ENCODE measurements at regions not wholly inside any gene's neighbourhood (a gene's known extent, or its start where the extent isn't known, plus 50 kb on each side); places are given as distances from the start of the nearest gene placed in this dataset.

GRCh38 chr12:131330106-131330815, 376.6 kb downstream of the ADGRD1 start:
- Histone ChIP-seq H3K27ac (ENCODE audit: control insufficient read depth, insufficient read depth, low read length) (no peak overlapping the region), H3K27me3 (ENCODE audit: control insufficient read depth, extremely low read depth, insufficient read depth, low read length) (no peaks in the 10 kb centered on the region), H3K9me3 (ENCODE audit: control insufficient read depth, low read depth, low read length) (no peaks in the 10 kb centered on the region), H3K79me2 (ENCODE audit: control insufficient read depth, insufficient read depth, low read length) (no peaks in the 10 kb centered on the region), H2AFZ (ENCODE audit: control insufficient read depth, low read length) (no peak overlapping the region), H3K9me1 (ENCODE audit: control insufficient read depth, extremely low read depth, insufficient read depth, low read length) (no peaks in the 10 kb centered on the region), H3K9ac (ENCODE audit: control insufficient read depth, extremely low read depth, insufficient read depth, low read length) (no peak overlapping the region), H3K4me1 (ENCODE audit: control insufficient read depth, extremely low read depth, insufficient read depth, low read length) (no peaks in the 10 kb centered on the region), H3K36me3 (ENCODE audit: control insufficient read depth in 2 of 2, extremely low read depth in 1 of 2, insufficient read depth in 2 of 2, low read length in 2 of 2) (no peaks in the 10 kb centered on the region), H3K4me2 (ENCODE audit: control insufficient read depth, extremely low read depth, insufficient read depth, low read depth, low read length) (no peak overlapping the region), H3K4me3 (ENCODE audit: control insufficient read depth in 2 of 3, extremely low read depth in 1 of 3, insufficient read depth in 2 of 3, low read depth in 1 of 3, low read length in 3 of 3) (no peak overlapping the region), H4K20me1 (ENCODE audit: control insufficient read depth, extremely low read depth, insufficient read depth, low read length) (no peaks in the 10 kb centered on the region)
- DNase-seq (ENCODE audit: low read depth, low spot score) (no peak), FAIRE-seq (no peak)
- dilution Hi-C loops (cut with MboI; ENCODE audit: extremely low pct_ligation_motif_present, low sequenced_read_pairs), result no loop called here
- TF ChIP-seq CTCF (optimal IDR thresholded peaks at IDR 0.05 in 1 of 3, IDR thresholded peaks at IDR 0.05 in 1 of 3, conservative IDR thresholded peaks at IDR 0.05 in 1 of 3; ENCODE audit: extremely low read depth in 1 of 3, insufficient read depth in 2 of 3, low read length in 3 of 3) (no peak), EZH2 (IDR thresholded peaks at IDR 0.05; ENCODE audit: low read length) (no peak)

GRCh38 chr12:131331148-131331750, 377.5 kb downstream of the ADGRD1 start:
- H3K27me3 ChIP-seq (ENCODE audit: control insufficient read depth, extremely low read depth, insufficient read depth, low read length), result no peaks in the 10 kb centered on the region
- no peaks in the 10 kb centered on the region for H3K79me2 ChIP-seq (ENCODE audit: control insufficient read depth, insufficient read depth, low read length)
- FAIRE-seq (no peak), DNase-seq (ENCODE audit: low read depth, low spot score) (no peak)
- no peak overlapping the region for H3K4me2 ChIP-seq (ENCODE audit: control insufficient read depth, extremely low read depth, insufficient read depth, low read depth, low read length)
- no peaks in the 10 kb centered on the region for H3K36me3 ChIP-seq (ENCODE audit: control insufficient read depth in 2 of 2, extremely low read depth in 1 of 2, insufficient read depth in 2 of 2, low read length in 2 of 2)
- H2AFZ ChIP-seq (ENCODE audit: control insufficient read depth, low read length), result no peak overlapping the region
- no peaks in the 10 kb centered on the region for H3K9me1 ChIP-seq (ENCODE audit: control insufficient read depth, extremely low read depth, insufficient read depth, low read length)
- H3K4me3 ChIP-seq (ENCODE audit: control insufficient read depth in 2 of 3, extremely low read depth in 1 of 3, insufficient read depth in 2 of 3, low read depth in 1 of 3, low read length in 3 of 3), result no peak overlapping the region
- H3K9me3 ChIP-seq (ENCODE audit: control insufficient read depth, low read depth, low read length), result no peaks in the 10 kb centered on the region
- H3K27ac ChIP-seq (ENCODE audit: control insufficient read depth, insufficient read depth, low read length), result no peak overlapping the region
- TF ChIP-seq CTCF (optimal IDR thresholded peaks at IDR 0.05 in 1 of 3, IDR thresholded peaks at IDR 0.05 in 1 of 3, conservative IDR thresholded peaks at IDR 0.05 in 1 of 3; ENCODE audit: extremely low read depth in 1 of 3, insufficient read depth in 2 of 3, low read length in 3 of 3), result no peak
- TF ChIP-seq EZH2 (IDR thresholded peaks at IDR 0.05; ENCODE audit: low read length), result no peak
- no peaks in the 10 kb centered on the region for H4K20me1 ChIP-seq (ENCODE audit: control insufficient read depth, extremely low read depth, insufficient read depth, low read length)
- H3K9ac ChIP-seq (ENCODE audit: control insufficient read depth, extremely low read depth, insufficient read depth, low read length), result no peak overlapping the region
- H3K4me1 ChIP-seq (ENCODE audit: control insufficient read depth, extremely low read depth, insufficient read depth, low read length), result no peaks in the 10 kb centered on the region
- dilution Hi-C loops (cut with MboI; ENCODE audit: extremely low pct_ligation_motif_present, low sequenced_read_pairs), result no loop called here

All from keratinocyte (primary cell).